ENCODE measurements at regions not wholly inside any gene's neighbourhood (a gene's known extent, or its start where the extent isn't known, plus 50 kb on each side); places are given as distances from the start of the nearest gene placed in this dataset.

- dilution Hi-C loops (cut with HindIII; ENCODE audit: low sequenced_read_pairs, unreplicated experiment) (no loop called here), intact Hi-C loops (cut with micrococcal nuclease) (no loop called here), in situ Hi-C loops (cut with MboI; ENCODE audit: low sequenced_read_pairs) (no loop called here)
- Histone ChIP-seq H2BK5ac (ENCODE audit: low read depth, low read length, poor library complexity, severe bottlenecking) (peak overlapping the region; percentile 89), H3K27me3 (ENCODE audit: control insufficient read depth, insufficient read depth, low read length) (no peaks in the 10 kb centered on the region), H3K4ac (ENCODE audit: low read depth, low read length) (peak overlapping the region; percentile 63; the same call in 1 of the 2 replicates), H4K8ac (ENCODE audit: low read depth in 2 of 2, low read length in 2 of 2) (peak overlapping the region; percentile 66 to 95), H3K36me3 (ENCODE audit: control insufficient read depth, insufficient read depth, low read length) (no peaks in the 10 kb centered on the region), H3K18ac (ENCODE audit: low read depth, low read length) (peak overlapping the region; percentile 90), H4K91ac (ENCODE audit: insufficient read depth, low read depth, low read length) (no peak overlapping the region; the same call in 1 of the 2 replicates), H2BK20ac (ENCODE audit: low read depth, low read length) (no peak overlapping the region), H3K56ac (ENCODE audit: extremely low read depth, insufficient read depth, low read length) (peak overlapping the region; percentile 76; the same call in 1 of the 2 replicates), H3K79me1 (ENCODE audit: low read depth in 1 of 2, low read length in 2 of 2) (peaks cover 4 to 12% of the 10 kb centered on the region in 2 experiments; a peak in 3 of 4 replicates), H3K23ac (ENCODE audit: low read depth, low read length) (peak overlapping the region; percentile 64; the same call in 1 of the 2 replicates), H2AK5ac (ENCODE audit: low read depth, low read length) (no peak overlapping the region), H3K9me3 (ENCODE audit: control insufficient read depth, insufficient read depth, low read length) (no peaks in the 10 kb centered on the region), H3K4me3 (ENCODE audit: insufficient read depth, low read depth, low read length) (peak overlapping the region; percentile 82), H3K9me1 (ENCODE audit: insufficient read depth, low read length) (peaks cover 7% of the 10 kb centered on the region), H3K4me2 (ENCODE audit: low read depth, low read length) (peak overlapping the region; percentile 94), H2BK15ac (ENCODE audit: low read depth, low read length) (no peak overlapping the region), H2BK120ac (ENCODE audit: low read depth, low read length) (no peak overlapping the region), H3K9ac (ENCODE audit: low read depth, low read length) (peak overlapping the region; percentile 93), H2AK9ac (replicated peaks; ENCODE audit: low read depth, low read length, poor library complexity) (no peak overlapping the region), H3K4me1 (ENCODE audit: control insufficient read depth, insufficient read depth, low read length) (peaks cover 7% of the 10 kb centered on the region), H3K27ac (ENCODE audit: insufficient read depth, low read length) (peak overlapping the region; percentile 68), H4K5ac (ENCODE audit: low read depth, low read length) (peak overlapping the region; percentile 91), H2AFZ (replicated peaks; ENCODE audit: low read length, poor library complexity) (no peak overlapping the region), H3K14ac (replicated peaks; ENCODE audit: low read depth, low read length) (peak overlapping the region; percentile 71), H4K20me1 (ENCODE audit: insufficient read depth, low read length) (no peaks in the 10 kb centered on the region)
- BruUV-seq (replicated peaks), result no TSS peak
- ATAC-seq (ENCODE audit: low read depth) (no peak), DNase-seq (no peak)
- WGBS, 2 experiments (ENCODE audit: extremely low coverage in 2 of 2, insufficient read length in 1 of 2), result no CpG with 5 or more reads among the region's 16 CpGs
- ChIA-PET POLR2A (ENCODE audit: unreplicated experiment) (interaction anchor here (0.6 to 1.0 kb wide), 3 partner anchors 10 to 180 kb away, joined by 3 to 4 read pairs (median 4); no protein-coding TSS in a partner anchor), CTCF (interaction anchor here (0.5 to 2.5 kb wide), 2 partner anchors 29 to 86 kb away, joined by 3 to 12 read pairs; no protein-coding TSS in a partner anchor)
- no peak for TF ChIP-seq RCOR1 (IDR thresholded peaks at IDR 0.05; ENCODE audit: insufficient replicate concordance, low read length)
- TF ChIP-seq POLR2A (IDR thresholded peaks at IDR 0.05; ENCODE audit: low read depth, low read length), result no peak
- no peak for TF ChIP-seq USF2 (IDR thresholded peaks at IDR 0.05; ENCODE audit: low read depth, low read length)
- TF ChIP-seq FOS (IDR thresholded peaks at IDR 0.05; ENCODE audit: low read depth, low read length), result no peak
- no peak for TF ChIP-seq MAFK (IDR thresholded peaks at IDR 0.05; ENCODE audit: low read depth, low read length)
- TF ChIP-seq MAZ (IDR thresholded peaks at IDR 0.05; ENCODE audit: borderline replicate concordance, low read depth, low read length), result no peak
- no peak for TF ChIP-seq RFX5 (IDR thresholded peaks at IDR 0.05; ENCODE audit: low read depth, low read length)
- no peak for TF ChIP-seq CTCF (conservative IDR thresholded peaks at IDR 0.05; ENCODE audit: low read depth, low read length)
- TF ChIP-seq SMC3 (IDR thresholded peaks at IDR 0.05; ENCODE audit: low read depth, low read length), result no peak
- no peak for TF ChIP-seq BHLHE40 (IDR thresholded peaks at IDR 0.05; ENCODE audit: low read depth, low read length)
These were observed 58.4 kb upstream of the WNT7B start for GRCh38 chr22:46035380-46035741.

All from IMR-90 (cell line).